ENCODE measurements at regions not wholly inside any gene's neighbourhood (a gene's known extent, or its start where the extent isn't known, plus 50 kb on each side); places are given as distances from the start of the nearest gene placed in this dataset.

DNA sequence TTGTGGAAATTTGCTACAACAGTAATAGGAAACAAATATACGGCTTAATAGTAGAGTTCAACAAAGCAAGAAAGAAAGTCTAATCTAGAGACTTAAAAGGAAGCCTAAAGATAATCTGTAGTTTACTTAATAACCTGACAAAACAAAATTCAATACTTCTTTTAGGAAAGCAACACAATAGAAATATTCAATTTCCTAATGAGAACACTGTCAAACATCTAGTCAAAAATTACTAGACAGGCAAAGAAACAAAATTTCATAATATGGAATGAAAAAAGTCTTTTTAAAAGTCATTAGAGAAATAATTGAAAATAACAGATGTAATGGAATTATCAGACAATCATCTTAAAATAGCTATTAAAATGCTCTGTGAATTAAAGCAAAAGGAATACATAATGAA, 692.5 kb upstream of the ADAMTS16 start:
- peaks cover 20% of the 10 kb centered on the region for H3K9me3 Mint-ChIP-seq
- no peak overlapping the region for H3K4me3 Mint-ChIP-seq
- intact Hi-C loops (cut with micrococcal nuclease) = no loop called here
- ChIA-PET CTCF (no interaction called here), POLR2A (no interaction called here)
- no peaks in the 10 kb centered on the region for H3K36me3 Mint-ChIP-seq (ENCODE audit: low read depth)
- H3K4me1 Mint-ChIP-seq (ENCODE audit: low read depth) = no peaks in the 10 kb centered on the region
- TF ChIP-seq, protein P1, sequence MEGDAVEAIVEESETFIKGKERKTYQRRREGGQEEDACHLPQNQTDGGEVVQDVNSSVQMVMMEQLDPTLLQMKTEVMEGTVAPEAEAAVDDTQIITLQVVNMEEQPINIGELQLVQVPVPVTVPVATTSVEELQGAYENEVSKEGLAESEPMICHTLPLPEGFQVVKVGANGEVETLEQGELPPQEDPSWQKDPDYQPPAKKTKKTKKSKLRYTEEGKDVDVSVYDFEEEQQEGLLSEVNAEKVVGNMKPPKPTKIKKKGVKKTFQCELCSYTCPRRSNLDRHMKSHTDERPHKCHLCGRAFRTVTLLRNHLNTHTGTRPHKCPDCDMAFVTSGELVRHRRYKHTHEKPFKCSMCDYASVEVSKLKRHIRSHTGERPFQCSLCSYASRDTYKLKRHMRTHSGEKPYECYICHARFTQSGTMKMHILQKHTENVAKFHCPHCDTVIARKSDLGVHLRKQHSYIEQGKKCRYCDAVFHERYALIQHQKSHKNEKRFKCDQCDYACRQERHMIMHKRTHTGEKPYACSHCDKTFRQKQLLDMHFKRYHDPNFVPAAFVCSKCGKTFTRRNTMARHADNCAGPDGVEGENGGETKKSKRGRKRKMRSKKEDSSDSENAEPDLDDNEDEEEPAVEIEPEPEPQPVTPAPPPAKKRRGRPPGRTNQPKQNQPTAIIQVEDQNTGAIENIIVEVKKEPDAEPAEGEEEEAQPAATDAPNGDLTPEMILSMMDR (IDR thresholded peaks at IDR 0.05) = no peak
- DNase-seq (no peak), ATAC-seq (no peak)
- H3K27ac Mint-ChIP-seq = no peak overlapping the region
- H3K27me3 Mint-ChIP-seq = no peaks in the 10 kb centered on the region

DNA sequence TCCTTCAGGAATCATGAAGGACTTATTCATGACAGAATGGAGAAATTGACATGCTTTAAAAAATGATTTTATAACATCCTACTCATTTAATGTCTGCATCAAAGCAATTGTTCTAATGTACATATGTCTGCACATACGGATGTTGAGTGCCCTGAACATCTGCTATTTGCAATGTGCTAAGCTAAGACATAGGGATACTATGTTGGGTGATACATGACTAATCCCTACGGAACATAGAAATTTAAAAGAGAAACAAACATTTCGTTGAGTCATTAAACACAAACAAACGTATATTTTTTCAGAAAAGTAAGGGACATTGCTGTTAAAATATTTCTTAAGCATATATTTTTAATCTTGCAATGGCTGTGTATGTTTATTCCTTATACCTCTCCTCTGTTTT, 686.5 kb upstream of the ADAMTS16 start:
- CTCF ChIA-PET = no interaction called here
- no peaks in the 10 kb centered on the region for H3K36me3 Mint-ChIP-seq (ENCODE audit: low read depth)
- TF ChIP-seq, protein P1 (IDR thresholded peaks at IDR 0.05) = no peak
- no peak for DNase-seq
- no peaks in the 10 kb centered on the region for H3K4me1 Mint-ChIP-seq (ENCODE audit: low read depth)
- intact Hi-C loops (cut with micrococcal nuclease) = no loop called here
- peaks cover 5% of the 10 kb centered on the region for H3K9me3 Mint-ChIP-seq
- H3K27ac Mint-ChIP-seq = no peak overlapping the region
- no peaks in the 10 kb centered on the region for H3K27me3 Mint-ChIP-seq
- H3K4me3 Mint-ChIP-seq = no peak overlapping the region
- POLR2A ChIA-PET = no interaction called here
- ATAC-seq = no peak

DNA sequence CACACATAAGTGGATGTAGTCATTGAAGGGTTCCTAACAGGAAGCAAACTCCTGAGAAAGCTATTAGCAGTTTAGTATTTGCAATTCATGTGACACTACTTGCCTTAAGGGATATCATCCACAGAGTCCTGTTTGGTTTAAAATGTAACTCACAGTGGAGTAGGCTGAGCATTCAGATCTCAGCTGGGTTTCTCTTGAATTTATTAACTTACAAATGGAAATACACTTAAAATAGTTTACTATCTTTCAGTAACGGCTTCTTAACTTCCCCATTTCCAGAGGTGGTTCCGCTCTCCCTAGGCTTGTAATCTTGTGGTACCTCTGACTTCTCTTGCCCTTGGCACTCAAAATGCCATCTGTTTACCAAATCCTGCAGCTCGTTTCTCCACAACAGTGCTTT, 660.7 kb upstream of the ADAMTS16 start:
- ChIA-PET CTCF (no interaction called here), POLR2A (no interaction called here)
- Mint-ChIP-seq H3K27me3 (no peaks in the 10 kb centered on the region), H3K4me1 (ENCODE audit: low read depth) (no peaks in the 10 kb centered on the region), H3K27ac (no peak overlapping the region), H3K36me3 (ENCODE audit: low read depth) (no peaks in the 10 kb centered on the region), H3K4me3 (no peak overlapping the region), H3K9me3 (peaks cover 10% of the 10 kb centered on the region)
- intact Hi-C loops (cut with micrococcal nuclease) = no loop called here
- DNase-seq (no peak), ATAC-seq (no peak)
- TF ChIP-seq, protein P1 (IDR thresholded peaks at IDR 0.05) = no peak

DNA sequence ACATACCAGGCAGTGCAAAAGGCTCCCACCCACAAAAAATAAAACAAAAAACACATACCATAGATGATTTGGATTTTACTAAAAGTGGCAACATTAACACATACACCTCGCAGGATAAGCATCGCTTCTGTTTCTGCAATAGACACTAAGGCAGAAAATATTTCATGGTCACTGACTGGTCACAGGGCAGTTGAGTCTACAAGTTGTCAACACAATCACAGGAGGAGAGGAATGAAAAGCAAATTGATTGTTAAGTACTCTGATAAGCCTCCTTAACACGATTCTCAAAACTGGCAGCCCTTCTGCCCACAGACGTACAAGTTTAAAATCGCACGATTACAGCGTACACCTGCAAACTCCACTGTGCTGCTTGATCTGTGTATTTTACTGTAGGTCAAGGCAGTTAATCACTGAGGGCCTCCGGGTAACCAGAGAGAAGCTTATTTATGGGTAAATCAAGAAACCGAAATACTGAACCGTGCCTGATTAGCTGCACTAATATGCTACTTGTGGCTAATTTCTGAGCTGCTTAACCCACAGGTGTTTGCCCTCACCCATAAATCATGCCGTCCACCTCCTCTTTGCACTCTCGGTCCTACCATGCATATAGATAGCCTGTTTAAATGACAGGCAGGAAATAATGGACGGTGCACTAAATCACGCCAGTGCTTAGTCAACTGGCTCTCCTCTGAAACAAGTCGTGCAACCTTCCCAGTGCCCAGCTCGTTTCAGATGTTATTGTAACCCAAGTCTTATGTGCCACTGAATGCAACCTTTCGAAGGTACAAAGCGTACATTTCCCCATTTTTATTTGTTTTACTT, 659.4 kb upstream of the ADAMTS16 start:
- ChIA-PET CTCF (no interaction called here), POLR2A (no interaction called here)
- no peak overlapping the region for H3K4me3 Mint-ChIP-seq
- ATAC-seq (no peak), DNase-seq (no peak)
- no peaks in the 10 kb centered on the region for H3K4me1 Mint-ChIP-seq (ENCODE audit: low read depth)
- TF ChIP-seq, protein P1 (IDR thresholded peaks at IDR 0.05) = no peak
- peaks cover 9% of the 10 kb centered on the region for H3K9me3 Mint-ChIP-seq
- H3K27me3 Mint-ChIP-seq = no peaks in the 10 kb centered on the region
- intact Hi-C loops (cut with micrococcal nuclease) = no loop called here
- no peak overlapping the region for H3K27ac Mint-ChIP-seq
- no peaks in the 10 kb centered on the region for H3K36me3 Mint-ChIP-seq (ENCODE audit: low read depth)

DNA sequence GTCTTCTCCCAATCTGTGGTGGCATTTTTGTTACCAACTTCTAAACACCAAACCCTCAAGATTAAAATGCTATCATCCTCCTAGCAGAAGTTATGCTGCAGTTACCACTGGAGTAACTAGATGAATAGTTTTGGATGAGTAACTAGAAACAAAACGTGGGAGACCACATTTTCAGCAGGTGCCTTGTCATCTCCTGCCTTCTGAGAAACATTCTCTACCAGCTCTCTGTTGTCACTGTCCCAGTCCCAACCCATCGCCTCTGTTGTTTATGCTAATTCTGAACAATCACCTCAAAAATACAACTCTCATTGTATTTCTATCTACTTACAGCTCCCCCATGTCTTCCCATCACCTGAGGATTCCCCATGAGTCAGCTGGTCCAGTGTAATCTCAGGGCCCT, 652.5 kb upstream of the ADAMTS16 start:
- ATAC-seq (no peak), DNase-seq (no peak)
- CTCF ChIA-PET = interaction anchor here (1.0 kb wide), 1 partner anchor 16 kb away, joined by 3 read pairs; no protein-coding TSS in a partner anchor
- Mint-ChIP-seq H3K4me1 (ENCODE audit: low read depth) (no peaks in the 10 kb centered on the region), H3K9me3 (peaks cover 12% of the 10 kb centered on the region), H3K4me3 (no peak overlapping the region), H3K36me3 (ENCODE audit: low read depth) (no peaks in the 10 kb centered on the region), H3K27ac (no peak overlapping the region), H3K27me3 (no peaks in the 10 kb centered on the region)
- POLR2A ChIA-PET = no interaction called here
- intact Hi-C loops (cut with micrococcal nuclease) = no loop called here
- TF ChIP-seq, protein P1 (IDR thresholded peaks at IDR 0.05) = no peak
